ENCODE measurements at regions not wholly inside any gene's neighbourhood (a gene's known extent, or its start where the extent isn't known, plus 50 kb on each side); places are given as distances from the start of the nearest gene placed in this dataset.

GRCh38 chr22:47450876-47451475, 688.5 kb downstream of the TBC1D22A start:
- DNase-seq: no peak

- DNase-seq: no peak
Observed at GRCh38 chr22:47449508-47450270, 687.2 kb downstream of the TBC1D22A start.

- no peak for DNase-seq
Observed at GRCh38 chr22:47448231-47449223, 686.1 kb downstream of the TBC1D22A start.

GRCh38 chr22:47446821-47447810, 684.7 kb downstream of the TBC1D22A start:
- DNase-seq: no peak

- no peak for DNase-seq
Observed at GRCh38 chr22:47446331-47446730, 683.9 kb downstream of the TBC1D22A start.

- no peak for DNase-seq
Observed at GRCh38 chr22:47445716-47446290, 683.4 kb downstream of the TBC1D22A start.

- DNase-seq: no peak
Observed at GRCh38 chr22:47445212-47445611, 682.8 kb downstream of the TBC1D22A start.

- DNase-seq: no peak
Observed at GRCh38 chr22:47444746-47445065, 682.3 kb downstream of the TBC1D22A start.

- no peak for DNase-seq
Observed at GRCh38 chr22:47443836-47444745, 681.6 kb downstream of the TBC1D22A start.

- DNase-seq: no peak
Observed at GRCh38 chr22:47442821-47443220, 680.4 kb downstream of the TBC1D22A start.

- DNase-seq: no peak
Observed at GRCh38 chr22:47439643-47440265, 677.3 kb downstream of the TBC1D22A start.

GRCh38 chr22:47437636-47438035, 675.2 kb downstream of the TBC1D22A start:
- DNase-seq: no peak

- DNase-seq: no peak
Observed at GRCh38 chr22:47437110-47437509, 674.7 kb downstream of the TBC1D22A start.

- DNase-seq: no peak
Observed at GRCh38 chr22:47435826-47436225, 673.4 kb downstream of the TBC1D22A start.

GRCh38 chr22:47435204-47435487, 672.7 kb downstream of the TBC1D22A start:
- no peak for DNase-seq

- no peak for DNase-seq
Observed at GRCh38 chr22:47434336-47435203, 672.1 kb downstream of the TBC1D22A start.

GRCh38 chr22:47433627-47434026, 671.2 kb downstream of the TBC1D22A start:
- no peak for DNase-seq

- no peak for DNase-seq
Observed at GRCh38 chr22:47432683-47433082, 670.2 kb downstream of the TBC1D22A start.
